ENCODE measurements at regions not wholly inside any gene's neighbourhood (a gene's known extent, or its start where the extent isn't known, plus 50 kb on each side); places are given as distances from the start of the nearest gene placed in this dataset.
"Not testable (repeated sequence)": the region's sequence is repeated elsewhere in the genome, so short reads cannot be mapped to it uniquely, and the experiment has no call there.

GRCh38 chr13:75178436-75178835, 303.5 kb downstream of the TBC1D4 start:
- DNase-seq (ENCODE audit: low read depth): no peak

DNA sequence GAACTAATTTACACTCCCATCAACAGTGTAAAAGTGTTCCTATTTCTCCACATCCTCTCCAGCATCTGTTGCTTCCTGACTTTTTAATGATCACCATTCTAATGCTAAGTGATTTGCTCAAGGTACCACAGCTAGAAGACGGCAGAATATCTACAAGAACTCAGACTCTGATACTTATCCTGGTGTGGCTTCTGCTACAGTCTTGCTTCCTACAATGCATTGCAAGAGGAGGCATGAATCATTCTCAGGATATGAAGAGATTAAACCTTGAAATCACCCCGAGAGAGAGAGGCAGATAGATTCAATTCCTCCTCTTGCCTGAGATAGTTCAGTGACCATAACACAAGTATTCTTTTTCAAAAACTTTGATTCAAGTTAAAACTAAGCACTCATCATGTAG, 306.4 kb downstream of the TBC1D4 start:
- DNase-seq (ENCODE audit: low read depth): no peak

- DNase-seq (ENCODE audit: low read depth): not testable (repeated sequence)
These were observed 306.9 kb downstream of the TBC1D4 start for GRCh38 chr13:75175097-75175496.

GRCh38 chr13:75174481-75174880, 307.5 kb downstream of the TBC1D4 start:
- no peak for DNase-seq (ENCODE audit: low read depth)

DNA sequence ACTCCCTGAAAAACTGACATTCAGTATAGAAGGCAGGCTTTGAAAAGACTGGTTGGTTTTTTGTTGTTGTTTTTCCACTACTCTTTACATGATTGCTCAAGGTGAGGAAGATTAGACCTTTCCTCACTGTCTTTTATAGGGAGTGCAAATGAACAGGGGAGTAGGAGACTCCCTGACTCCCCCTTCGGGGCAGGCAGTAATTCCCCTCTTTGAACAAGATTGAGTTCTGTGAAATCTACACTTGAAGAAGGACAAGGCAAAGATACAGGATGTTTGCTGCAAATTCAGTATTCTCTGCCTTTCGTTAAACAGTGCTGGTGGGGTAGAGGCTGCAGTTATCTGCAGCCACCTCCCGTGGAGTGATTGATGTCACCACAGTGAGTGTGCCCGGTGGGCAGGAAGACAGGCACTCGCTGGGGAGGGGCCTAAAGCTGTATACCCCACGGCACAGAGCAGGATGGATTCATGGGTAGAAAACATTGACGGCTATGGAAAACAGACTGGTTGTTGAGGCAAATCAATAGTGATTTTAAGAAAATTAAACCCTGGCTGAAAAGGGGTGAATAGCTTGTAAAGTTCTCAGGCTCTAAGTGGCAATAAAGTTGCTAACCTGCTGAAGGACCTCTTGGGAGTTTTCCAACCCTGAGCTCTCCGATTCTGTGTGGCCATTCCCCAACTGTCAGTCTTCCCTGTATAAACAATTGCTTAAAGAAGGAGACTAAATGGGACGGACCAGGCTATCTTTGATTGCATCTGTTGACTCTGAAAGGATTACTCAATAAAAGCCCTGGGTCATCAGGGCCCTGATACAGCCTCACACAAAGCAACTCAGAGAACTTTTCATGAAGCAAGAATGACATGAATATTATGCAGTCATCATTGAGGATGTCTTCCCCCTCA, 308.3 kb downstream of the TBC1D4 start:
- DNase-seq (ENCODE audit: low read depth): no peak

DNA sequence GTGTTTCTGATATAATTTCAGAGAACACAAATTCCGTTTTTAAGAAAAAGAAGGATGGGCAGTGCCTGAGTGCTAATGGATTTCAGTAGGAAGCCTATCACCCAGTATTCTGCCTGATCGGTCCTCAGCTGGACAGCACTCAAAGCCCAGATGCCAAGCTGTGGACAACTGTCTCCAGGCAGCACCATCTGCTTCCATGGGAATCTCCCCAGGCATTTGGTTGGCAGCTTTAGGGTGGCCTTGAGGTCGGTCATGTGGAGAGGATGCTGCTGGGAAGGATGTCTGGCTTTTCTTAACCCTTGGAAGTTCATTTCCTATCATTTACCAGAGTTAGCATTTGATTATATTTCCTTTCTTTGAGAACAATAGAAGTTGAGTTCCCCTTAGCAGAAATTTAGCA, 311.7 kb downstream of the TBC1D4 start:
- DNase-seq (ENCODE audit: low read depth): no peak

- no peak for DNase-seq (ENCODE audit: low read depth)
These were observed 316.3 kb downstream of the TBC1D4 start for GRCh38 chr13:75165543-75166230.

DNA sequence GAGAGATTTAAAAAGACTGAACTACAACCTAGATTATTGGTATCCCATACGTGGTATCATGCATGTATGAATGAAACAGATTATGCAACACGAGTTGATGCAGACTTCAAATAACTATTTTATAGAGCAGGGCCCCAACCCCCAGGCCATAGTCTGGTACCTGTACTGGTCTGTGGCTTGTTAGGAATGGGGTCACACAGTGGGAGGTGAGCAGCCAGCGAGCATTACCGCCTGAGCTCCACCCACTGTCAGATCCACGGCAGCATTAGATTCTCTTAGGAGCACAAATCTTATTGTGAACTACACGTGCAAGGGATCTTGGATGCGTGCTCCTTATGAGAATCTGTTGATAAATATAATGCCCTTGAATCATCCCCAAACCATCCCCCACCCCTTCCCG, 320.2 kb downstream of the TBC1D4 start:
- no peak for DNase-seq (ENCODE audit: low read depth)

DNA sequence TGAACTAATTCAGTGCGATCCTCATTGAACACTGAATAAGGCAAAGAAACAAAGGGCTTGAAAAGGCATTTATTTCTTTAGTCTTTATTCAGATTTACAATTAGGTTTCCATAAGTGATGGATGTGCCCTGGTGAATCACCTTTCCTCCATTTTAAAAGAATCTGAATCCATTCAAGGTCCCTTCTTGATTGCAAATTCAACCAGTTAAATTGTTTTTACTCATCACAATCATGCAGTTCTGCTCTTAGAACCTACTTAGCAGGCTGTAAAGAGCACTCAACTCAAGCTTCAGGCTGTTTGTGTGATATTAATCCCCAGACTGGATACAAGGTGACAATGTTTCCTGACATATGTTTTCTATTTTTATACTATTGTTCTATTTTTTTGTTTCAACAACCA, 321.0 kb downstream of the TBC1D4 start:
- DNase-seq (ENCODE audit: low read depth): no peak

- no peak for DNase-seq (ENCODE audit: low read depth)
These were observed 327.6 kb downstream of the TBC1D4 start for GRCh38 chr13:75154331-75154730.

- DNase-seq (ENCODE audit: low read depth): no peak
These were observed 328.1 kb downstream of the TBC1D4 start for GRCh38 chr13:75153834-75154233.

- no peak for DNase-seq (ENCODE audit: low read depth)
These were observed 328.6 kb downstream of the TBC1D4 start for GRCh38 chr13:75153386-75153785.

DNA sequence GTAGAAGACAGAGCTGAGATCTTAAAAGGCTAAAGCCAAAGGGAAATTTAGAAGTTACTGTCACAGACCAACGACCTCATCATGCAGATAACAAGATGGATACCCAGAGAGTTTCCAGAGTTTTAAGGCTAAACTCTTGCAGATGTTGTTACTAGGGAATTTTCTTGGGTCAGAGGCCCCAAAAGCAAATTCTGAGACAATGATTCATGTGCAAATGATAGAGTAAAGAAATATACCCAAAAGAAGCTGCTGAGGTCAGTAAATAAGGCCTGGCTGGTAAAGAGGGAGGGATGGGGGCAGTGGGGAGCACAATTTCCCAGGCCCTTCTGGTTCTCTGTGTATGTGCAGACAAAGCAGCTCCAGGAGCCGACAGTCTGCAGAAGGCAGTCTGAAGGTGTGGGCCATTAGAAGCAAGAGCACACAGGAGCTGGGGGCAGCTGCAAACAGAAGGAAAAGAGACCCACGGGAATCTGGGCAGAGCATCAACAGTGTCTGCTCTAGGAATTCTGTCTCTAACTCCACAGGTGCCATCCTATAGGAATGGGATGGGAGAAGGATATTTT, 330.8 kb downstream of the TBC1D4 start:
- peak; percentile 22 for DNase-seq (ENCODE audit: low read depth)

DNA sequence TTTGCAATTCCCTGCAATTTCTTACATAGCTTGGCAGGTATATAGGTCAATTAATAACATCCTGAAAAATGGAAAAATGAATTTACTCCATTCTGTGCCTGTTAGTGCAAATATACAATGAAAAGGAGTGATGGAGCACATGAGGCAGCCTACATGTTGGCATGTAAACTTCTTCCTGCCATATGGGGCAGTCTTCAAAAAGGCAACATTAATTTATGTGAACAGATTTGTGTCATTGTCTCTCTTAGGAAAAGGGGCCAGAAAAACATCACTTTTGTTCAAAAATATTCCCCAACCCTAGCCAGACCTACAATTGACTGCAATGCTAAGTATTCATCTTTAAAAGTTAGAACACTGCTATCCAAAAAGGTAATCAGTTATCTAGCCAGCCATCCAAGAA, 332.2 kb downstream of the TBC1D4 start:
- DNase-seq (ENCODE audit: low read depth): no peak

DNA sequence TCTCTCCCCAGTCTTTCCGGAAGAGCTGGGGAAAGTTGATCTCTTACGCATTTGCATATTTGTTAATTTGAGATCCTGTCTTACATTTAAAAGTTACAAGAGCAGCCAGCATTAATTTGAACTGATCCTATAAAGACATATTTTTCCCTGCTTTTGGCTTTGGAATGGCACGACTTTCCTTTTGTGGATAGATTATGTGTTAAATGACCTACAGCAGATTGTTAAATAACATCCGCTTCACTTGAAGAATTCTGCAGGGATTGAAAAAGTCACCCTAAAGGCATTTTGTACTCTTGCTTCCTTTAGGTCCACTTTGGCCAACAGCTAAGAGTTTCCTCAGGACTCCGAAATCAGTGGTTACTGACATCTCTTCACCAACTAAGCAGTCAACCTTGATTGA, 334.0 kb downstream of the TBC1D4 start:
- no peak for DNase-seq (ENCODE audit: low read depth)

DNA sequence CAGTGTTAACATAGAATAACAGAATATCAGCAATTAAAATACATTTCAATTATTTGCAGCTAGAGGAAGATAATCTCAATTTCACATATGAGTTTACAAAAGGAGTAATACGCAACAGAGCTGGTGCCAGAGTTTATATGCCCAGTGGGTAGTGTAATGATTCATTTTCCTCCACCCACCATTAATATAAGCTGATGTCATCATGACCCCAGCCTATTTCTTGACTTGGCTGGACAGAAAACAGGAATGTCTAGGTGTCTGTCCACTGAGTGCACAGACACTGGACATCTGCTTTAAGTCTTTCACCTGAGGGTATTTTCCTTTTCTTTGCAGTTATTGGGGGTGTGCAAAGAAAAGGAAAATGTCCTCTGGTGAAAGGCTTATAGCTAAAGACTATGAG, 335.5 kb downstream of the TBC1D4 start:
- no peak for DNase-seq (ENCODE audit: low read depth)

DNA sequence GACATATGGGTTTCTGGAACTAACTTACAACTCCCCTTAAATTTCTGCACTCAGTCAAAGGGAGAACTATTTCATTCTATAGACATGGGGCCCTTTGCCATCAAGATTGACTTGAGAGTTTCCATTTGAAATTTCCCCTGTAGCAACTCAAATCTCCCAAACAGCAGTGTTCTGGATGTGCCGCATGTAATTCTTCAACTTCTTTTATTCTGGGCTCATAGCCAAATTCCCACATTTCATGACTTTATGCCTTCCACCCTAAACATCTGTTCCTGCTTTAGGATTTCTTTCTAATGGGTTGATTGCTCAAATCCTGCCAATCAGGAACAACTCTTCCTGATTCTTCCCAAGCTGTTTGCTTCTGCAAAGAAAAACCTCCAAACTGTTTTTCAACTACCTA, 336.0 kb downstream of the TBC1D4 start:
- no peak for DNase-seq (ENCODE audit: low read depth)

DNA sequence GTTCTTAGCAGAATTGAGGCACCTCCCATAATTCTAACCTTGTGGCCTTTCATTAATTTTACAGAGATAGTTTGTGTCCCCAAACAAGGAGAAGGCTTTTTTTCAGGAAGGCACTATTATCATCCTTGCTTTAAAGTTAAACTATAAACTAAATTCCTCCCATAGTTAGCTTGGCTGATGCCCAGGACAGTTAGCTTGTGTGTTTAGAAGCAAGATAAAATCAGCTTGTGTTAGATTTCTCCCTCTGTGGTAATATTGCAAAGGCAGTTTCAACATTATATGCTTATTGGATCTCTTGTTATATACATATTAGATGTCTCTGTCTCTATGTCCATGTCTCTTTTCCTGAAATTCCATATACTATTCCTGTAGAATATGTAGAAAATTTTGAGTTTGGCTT, 342.7 kb downstream of the TBC1D4 start:
- DNase-seq (ENCODE audit: low read depth): no peak

GRCh38 chr13:75137911-75138571, 343.9 kb downstream of the TBC1D4 start:
- DNase-seq (ENCODE audit: low read depth): no peak

DNA sequence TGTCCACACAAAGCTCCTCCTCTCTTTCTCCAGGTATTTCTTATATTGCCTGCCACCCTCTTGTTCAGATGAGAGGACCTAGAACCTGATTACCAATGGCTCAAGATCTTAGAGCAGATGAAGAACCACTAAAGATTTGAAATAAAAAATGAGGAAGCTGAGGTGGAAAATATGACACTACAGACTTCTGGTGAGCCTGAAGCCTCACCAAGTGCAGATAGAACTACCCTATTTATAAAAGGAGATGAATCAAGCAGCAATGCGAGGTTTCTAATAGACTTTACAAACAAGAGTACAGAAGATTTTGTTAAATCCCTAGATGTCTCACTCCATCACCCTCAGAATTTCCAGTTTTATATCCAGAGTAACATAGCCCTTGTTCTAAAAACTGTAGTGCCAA, 345.8 kb downstream of the TBC1D4 start:
- no peak for DNase-seq (ENCODE audit: low read depth)

DNA sequence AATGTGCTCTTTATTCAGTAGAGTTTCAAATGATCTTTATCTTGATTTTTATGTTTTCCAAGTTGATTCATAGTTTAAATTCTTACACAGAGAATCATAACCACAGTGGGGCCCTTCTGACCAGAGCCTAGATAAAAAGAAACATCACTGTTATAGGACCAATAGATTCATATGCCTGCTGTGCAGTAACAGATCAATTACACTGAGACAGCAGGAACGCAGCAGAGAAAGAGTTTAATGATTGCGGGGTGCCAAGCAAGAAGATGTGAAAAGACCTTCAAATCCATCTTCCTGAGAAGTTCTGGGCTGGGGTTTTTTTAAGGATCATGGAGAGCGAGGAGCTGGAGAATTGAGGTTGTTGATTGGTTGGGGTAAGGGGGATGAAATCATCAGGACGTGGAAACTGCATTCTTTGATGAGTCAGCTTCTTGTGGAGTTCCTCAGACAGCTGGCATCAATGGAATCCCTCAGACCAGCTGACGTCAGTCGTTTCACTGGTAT, 346.6 kb downstream of the TBC1D4 start:
- peak; percentile 92 for DNase-seq (ENCODE audit: low read depth)
